Retina (tissue), 1 donor: ENCODE measurements at regions not wholly inside any gene's neighbourhood (a gene's known extent, or its start where the extent isn't known, plus 50 kb on each side); places are given as distances from the start of the nearest gene placed in this dataset.

ENCODE experiments used
- DNase-seq: peaks from one replicate; pipeline ENCODE4 v3.0.0-alpha.2; 2016

DNA sequence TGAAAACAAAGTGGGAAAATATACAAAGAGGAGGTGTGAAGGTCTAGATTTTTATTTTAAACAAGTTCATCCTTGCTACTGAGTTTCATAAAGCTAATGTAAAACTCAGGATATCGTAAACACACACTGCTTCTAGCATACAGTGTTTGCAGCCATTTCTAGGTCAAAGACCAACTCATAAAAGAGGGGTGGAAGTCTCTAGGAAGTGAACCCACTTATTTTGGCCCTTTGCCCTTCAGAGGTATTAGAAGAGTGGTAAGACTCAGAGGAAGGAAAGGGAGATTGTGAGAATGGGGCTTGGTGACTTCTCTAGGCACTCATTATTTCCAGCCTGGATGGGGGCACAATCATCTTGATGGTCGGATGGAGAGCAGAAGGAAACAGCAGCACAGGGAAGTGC, 91.2 kb downstream of the TNFSF18 start:
- DNase-seq, result no peak

- no peak for DNase-seq
These were observed 90.7 kb downstream of the TNFSF18 start for GRCh38 chr1:172960019-172960418.

DNA sequence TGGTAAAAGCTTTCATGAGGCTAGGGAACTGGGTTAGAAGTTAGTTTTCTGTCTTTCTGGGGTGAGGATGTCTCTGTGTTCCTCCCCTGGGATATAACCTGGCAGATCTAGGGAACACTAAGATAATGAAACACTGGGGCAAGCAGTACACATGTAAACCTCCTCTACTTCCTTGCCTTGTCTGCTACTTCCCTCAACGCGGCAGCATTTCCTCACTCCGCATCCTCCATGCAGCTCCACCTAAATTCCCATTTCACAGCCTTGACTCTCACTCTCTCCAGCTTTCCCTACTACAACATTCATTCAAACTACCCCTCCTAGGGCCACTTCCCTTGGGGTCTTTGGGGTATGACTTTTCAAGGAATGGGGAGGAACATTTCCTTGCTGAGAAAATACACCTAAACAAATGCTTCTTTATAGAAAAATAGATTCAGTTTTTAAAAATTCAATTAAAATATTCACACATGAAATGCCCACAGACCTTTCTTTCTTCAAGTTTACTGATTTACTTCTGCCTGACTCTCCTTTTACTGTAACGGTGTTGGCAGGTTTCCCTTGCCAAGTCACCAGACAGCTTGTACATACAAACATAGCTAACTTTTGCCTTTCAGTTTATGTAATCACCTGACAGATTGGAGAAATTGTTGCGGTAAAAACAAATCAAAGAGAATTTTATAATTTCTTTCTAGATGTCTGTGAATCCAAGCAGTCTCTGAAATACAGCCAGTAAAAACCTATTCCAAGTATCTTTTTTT, 90.1 kb downstream of the TNFSF18 start:
- DNase-seq, result no peak

- DNase-seq, result no peak
These were observed 85.9 kb downstream of the TNFSF18 start for GRCh38 chr1:172964864-172965263.

- no peak for DNase-seq
These were observed 83.7 kb downstream of the TNFSF18 start for GRCh38 chr1:172966844-172967540.

DNA sequence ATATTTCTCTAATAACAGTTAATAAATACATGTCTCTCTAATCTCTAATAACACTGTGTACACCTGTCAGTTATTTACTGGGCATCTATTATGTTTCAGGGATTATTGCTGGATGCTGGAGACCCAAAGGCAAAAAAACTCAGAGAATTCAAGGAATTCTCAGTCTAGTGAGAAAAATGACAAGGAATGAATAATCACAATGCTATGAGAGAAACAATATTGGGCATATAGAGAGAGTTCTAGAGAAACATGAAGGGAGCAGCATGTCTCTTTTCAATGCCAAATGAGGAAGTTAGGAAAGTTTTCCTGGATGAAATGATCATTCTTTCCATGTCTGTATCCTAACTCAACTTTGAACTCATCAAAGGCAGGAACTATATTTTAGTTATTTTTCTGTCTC, 82.8 kb downstream of the TNFSF18 start:
- no peak for DNase-seq

GRCh38 chr1:172969611-172970010, 81.1 kb downstream of the TNFSF18 start:
- DNase-seq, result no peak

DNA sequence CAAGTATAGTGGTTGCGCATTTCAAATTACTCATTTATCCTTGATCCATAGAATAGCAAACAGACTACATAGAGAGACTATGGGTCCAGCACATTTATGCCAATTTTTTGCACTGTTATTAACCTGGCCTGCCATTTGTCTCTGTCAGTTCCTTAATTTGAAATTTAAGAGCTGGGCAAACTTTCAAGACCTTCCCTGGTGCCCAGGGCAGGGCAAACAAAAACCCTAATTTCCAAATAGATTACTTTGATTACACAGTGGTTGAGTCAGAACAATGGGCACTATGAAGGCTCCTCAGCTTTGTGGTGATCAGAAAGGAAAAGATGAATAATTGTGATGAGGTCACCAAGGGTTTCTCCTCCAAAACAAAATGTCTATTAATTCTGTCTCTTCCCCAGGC, 80.6 kb downstream of the TNFSF18 start:
- no peak for DNase-seq

GRCh38 chr1:172971241-172971640, 79.5 kb downstream of the TNFSF18 start:
- DNase-seq, result no peak

DNA sequence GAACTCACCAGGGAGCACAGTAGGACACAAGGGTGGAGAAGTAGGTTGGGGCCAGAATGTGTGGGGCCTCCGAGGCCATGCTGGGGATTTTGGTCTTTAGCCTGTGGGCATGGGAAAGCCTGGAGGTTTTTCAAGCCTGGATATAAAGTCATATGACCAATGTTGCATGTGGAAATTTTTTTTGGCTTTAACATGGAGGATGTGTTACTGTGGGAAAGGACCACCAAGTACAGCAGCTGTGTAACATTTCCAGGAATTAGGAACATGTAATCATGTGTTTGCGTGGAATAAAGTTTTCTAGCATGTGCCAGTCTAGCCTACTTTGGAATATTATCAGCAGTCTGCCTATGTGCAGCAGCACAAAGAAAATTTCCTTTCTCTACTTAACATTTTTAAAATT, 78.5 kb downstream of the TNFSF18 start:
- no peak for DNase-seq

- DNase-seq, result no peak
These were observed 77.3 kb downstream of the TNFSF18 start for GRCh38 chr1:172973424-172973823.

- DNase-seq, result no peak
These were observed 74.3 kb downstream of the TNFSF18 start for GRCh38 chr1:172976222-172977041.

DNA sequence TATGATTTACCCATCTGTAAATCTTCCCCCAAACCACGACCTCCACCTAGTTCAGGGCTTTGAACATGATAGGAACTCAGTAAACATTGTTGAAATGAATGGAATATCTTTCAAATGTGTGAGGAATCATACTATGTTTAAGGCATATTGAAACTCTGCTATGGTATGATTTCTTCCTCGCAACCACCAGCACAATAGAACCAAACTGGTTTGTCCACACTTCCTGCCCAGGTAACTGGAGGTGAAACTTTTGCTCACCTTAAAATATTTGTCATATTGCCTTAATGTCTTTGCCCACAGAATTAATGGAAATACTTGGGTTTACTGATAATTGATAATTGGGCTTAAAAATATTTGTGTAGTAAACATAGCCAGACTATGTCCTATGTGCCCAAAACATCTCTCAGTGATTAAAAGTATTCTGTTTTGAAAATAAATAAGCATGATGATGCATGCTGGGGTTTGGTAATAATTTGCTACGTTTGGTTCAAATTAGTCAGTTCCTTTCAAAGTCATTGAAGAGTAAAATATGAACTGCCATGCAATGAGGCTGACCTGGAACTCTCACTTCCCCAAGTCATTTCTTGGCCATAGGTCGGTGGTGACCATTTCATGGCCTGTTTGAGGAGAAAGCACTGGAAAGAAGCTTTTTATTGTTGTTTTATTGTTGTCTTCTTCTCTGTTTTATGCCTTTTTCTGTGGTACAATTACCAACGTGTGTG, 73.3 kb downstream of the TNFSF18 start:
- DNase-seq, result no peak

- no peak for DNase-seq
These were observed 72.1 kb downstream of the TNFSF18 start for GRCh38 chr1:172978595-172978994.

- DNase-seq, result no peak
These were observed 70.9 kb downstream of the TNFSF18 start for GRCh38 chr1:172979828-172980227.

- DNase-seq, result no peak
These were observed 70.3 kb downstream of the TNFSF18 start for GRCh38 chr1:172980456-172980855.

- no peak for DNase-seq
These were observed 69.8 kb downstream of the TNFSF18 start for GRCh38 chr1:172980971-172981370.
